Sigmoid colon (tissue), 6 donors: ENCODE measurements at regions not wholly inside any gene's neighbourhood (a gene's known extent, or its start where the extent isn't known, plus 50 kb on each side); places are given as distances from the start of the nearest gene placed in this dataset.

Experiments
- DNase-seq: peaks from one replicate; pipeline ENCODE4 v3.0.0-alpha.2; 2019
- H3K27ac ChIP-seq, 4 donors: fragments of 200-600 bp; sonication (generic); one replicate each; pipeline ENCODE4 v1.5.1; 2016 to 2019; ENCODE audit warnings: mild to moderate bottlenecking in 1 of 4
- H3K27me3 ChIP-seq, 3 donors: fragments of 200-600 bp; sonication (generic); one replicate each; pipeline ENCODE4 v1.5.1; 2019; ENCODE audit warnings: mild to moderate bottlenecking in 1 of 3
- H3K36me3 ChIP-seq, 4 donors: fragments of 200-600 bp; sonication (generic); one replicate each; pipeline ENCODE4 v1.5.1; 2016 to 2019
- H3K4me1 ChIP-seq, 4 donors: fragments of 200-600 bp; sonication (generic); one replicate each; pipeline ENCODE4 v1.5.1; 2017 to 2019
- H3K4me3 ChIP-seq, 4 donors: fragments of 200-600 bp; sonication (generic); one replicate each; pipeline ENCODE4 v1.5.1; 2017 to 2019; ENCODE audit warnings: mild to moderate bottlenecking in 2 of 4, moderate library complexity in 1 of 4
- H3K9me3 ChIP-seq, 4 donors: fragments of 200-600 bp in 3 of 4; sonication (generic) in 3 of 4; one replicate each; pipeline versions ENCODE4 v1.5.1 to v1.6.1; 2013 to 2019
- CTCF ChIP-seq, 4 experiments: fragments of 450-650 bp in 3 of 4; fragments of 200-600 bp in 1 of 4; IDR thresholded peaks; one replicate each; pipeline ENCODE4 v1.5.1; 2016 to 2019; ENCODE audit warnings: antibody characterized with exemption in 4 of 4, mild to moderate bottlenecking in 3 of 4, moderate library complexity in 2 of 4
- EP300 ChIP-seq, 4 donors: sonication (generic); formaldehyde crosslinking; IDR thresholded peaks; one replicate each; pipeline ENCODE4 v1.6.1; 2017; ENCODE audit warnings: antibody characterized with exemption in 4 of 4
- POLR2A ChIP-seq, 2 donors: fragments of 450-650 bp; IDR thresholded peaks; one replicate each; pipeline ENCODE4 v1.6.1; 2016; ENCODE audit warnings: antibody characterized with exemption in 2 of 2, mild to moderate bottlenecking in 2 of 2, moderate library complexity in 2 of 2
- POLR2AphosphoS5 ChIP-seq, 4 donors: sonication (generic); formaldehyde crosslinking; IDR thresholded peaks; one replicate each; pipeline ENCODE4 v1.6.1; 2017; ENCODE audit warnings: antibody characterized with exemption in 4 of 4
- WGBS, 2 donors: extraction: QIAGEN DNeasy Blood & Tissue Kit; methylation state at CpG; one replicate each; pipeline ENCODE4 v1.1.7; 2013; 5-methylcytosine and 5-hydroxymethylcytosine counted together
- intact Hi-C: fragments of 100-400 bp; cut with DNase I; formaldehyde crosslinking; loops from one replicate; pipeline ENCODE4 v1.15.1; 2023
- donor health status: healthy with polysubstance abuse.
- donor health status: healthy.

- TF ChIP-seq EP300 (IDR thresholded peaks at IDR 0.05) (no peak), POLR2AphosphoS5 (IDR thresholded peaks at IDR 0.05) (no peak), POLR2A (IDR thresholded peaks at IDR 0.05) (no peak), CTCF (IDR thresholded peaks at IDR 0.05) (no peak)
- H3K27ac ChIP-seq, result no peak overlapping the region
- H3K9me3 ChIP-seq, result no peaks in the 10 kb centered on the region
- intact Hi-C loops, result no loop called here
- H3K27me3 ChIP-seq, result no peaks in the 10 kb centered on the region
- no peak overlapping the region for H3K4me3 ChIP-seq
- no peak for DNase-seq
- H3K4me1 ChIP-seq, result no peaks in the 10 kb centered on the region
- H3K36me3 ChIP-seq, result no peaks in the 10 kb centered on the region
These were observed 209.6 kb upstream of the ST8SIA4 start for GRCh38 chr5:101112645-101113044.

- H3K4me3 ChIP-seq, result no peak overlapping the region
- H3K9me3 ChIP-seq, result no peaks in the 10 kb centered on the region
- 59 to 85% methylated on average over 1 of the region's 1 CpG for WGBS, 2 donors
- TF ChIP-seq POLR2A (IDR thresholded peaks at IDR 0.05), result no peak
- no peak for TF ChIP-seq CTCF (IDR thresholded peaks at IDR 0.05)
- TF ChIP-seq POLR2AphosphoS5 (IDR thresholded peaks at IDR 0.05), result no peak
- no peak for TF ChIP-seq EP300 (IDR thresholded peaks at IDR 0.05)
- no peak for DNase-seq
- H3K27ac ChIP-seq, result no peak overlapping the region
- no peaks in the 10 kb centered on the region for H3K4me1 ChIP-seq
- no peaks in the 10 kb centered on the region for H3K27me3 ChIP-seq
- H3K36me3 ChIP-seq, result no peaks in the 10 kb centered on the region
- intact Hi-C loops, result no loop called here
These were observed 200.8 kb upstream of the ST8SIA4 start for GRCh38 chr5:101103874-101104273.

DNA sequence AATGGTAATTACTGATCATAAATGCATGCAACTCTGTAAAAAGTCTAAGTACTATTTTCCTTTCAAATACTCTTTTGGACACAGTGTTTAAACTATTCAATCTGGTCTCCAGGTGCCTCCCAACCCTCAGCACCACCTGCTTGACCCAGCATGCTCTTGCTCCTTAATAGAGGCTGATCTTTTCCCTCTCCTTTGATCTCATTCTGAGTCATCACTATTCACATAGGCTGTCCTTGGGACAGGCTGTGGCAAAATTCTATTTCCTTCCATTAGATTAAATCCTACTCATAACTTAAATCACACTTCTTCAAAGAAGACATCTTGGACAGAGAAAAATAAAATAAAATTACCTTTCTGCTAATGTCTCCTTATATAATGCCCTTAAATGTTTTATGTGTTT lies 199.4 kb upstream of the ST8SIA4 start:
- Histone ChIP-seq H3K27me3 (no peaks in the 10 kb centered on the region), H3K36me3 (no peaks in the 10 kb centered on the region), H3K4me1 (no peaks in the 10 kb centered on the region), H3K27ac (no peak overlapping the region), H3K4me3 (no peak overlapping the region), H3K9me3 (no peaks in the 10 kb centered on the region)
- intact Hi-C loops, result no loop called here
- DNase-seq, result no peak
- TF ChIP-seq POLR2AphosphoS5 (IDR thresholded peaks at IDR 0.05) (no peak), POLR2A (IDR thresholded peaks at IDR 0.05) (no peak), CTCF (IDR thresholded peaks at IDR 0.05) (no peak), EP300 (IDR thresholded peaks at IDR 0.05) (no peak)

GRCh38 chr5:101091902-101092301 lies 188.8 kb upstream of the ST8SIA4 start:
- DNase-seq, result no peak
- no peak for TF ChIP-seq CTCF (IDR thresholded peaks at IDR 0.05)
- TF ChIP-seq POLR2A (IDR thresholded peaks at IDR 0.05), result no peak
- no peak for TF ChIP-seq POLR2AphosphoS5 (IDR thresholded peaks at IDR 0.05)
- TF ChIP-seq EP300 (IDR thresholded peaks at IDR 0.05), result no peak
- 67 to 82% methylated on average over 1 of the region's 1 CpG for WGBS, 2 donors

GRCh38 chr5:101084353-101084752 lies 181.3 kb upstream of the ST8SIA4 start:
- TF ChIP-seq POLR2AphosphoS5 (IDR thresholded peaks at IDR 0.05) (no peak), EP300 (IDR thresholded peaks at IDR 0.05) (no peak), CTCF (IDR thresholded peaks at IDR 0.05) (no peak), POLR2A (IDR thresholded peaks at IDR 0.05) (no peak)
- WGBS, 2 donors, result 91% methylated on average over 1 of the region's 1 CpG
- Histone ChIP-seq H3K9me3 (no peaks in the 10 kb centered on the region), H3K4me1 (no peaks in the 10 kb centered on the region), H3K4me3 (no peak overlapping the region), H3K36me3 (no peaks in the 10 kb centered on the region), H3K27me3 (no peaks in the 10 kb centered on the region), H3K27ac (no peak overlapping the region)
- intact Hi-C loops, result no loop called here
- no peak for DNase-seq

More at GRCh38 chr5:101091902-101092301, 188.8 kb upstream of the ST8SIA4 start:
- Histone ChIP-seq H3K9me3 (no peaks in the 10 kb centered on the region), H3K4me1 (no peaks in the 10 kb centered on the region), H3K27me3 (no peaks in the 10 kb centered on the region), H3K4me3 (no peak overlapping the region), H3K36me3 (no peaks in the 10 kb centered on the region), H3K27ac (no peak overlapping the region)
- intact Hi-C loops, result no loop called here
